ENCODE measurements at regions not wholly inside any gene's neighbourhood (a gene's known extent, or its start where the extent isn't known, plus 50 kb on each side); places are given as distances from the start of the nearest gene placed in this dataset.

- intact Hi-C loops (cut with DNase I), result no loop called here
- TF ChIP-seq POLR2A (IDR thresholded peaks at IDR 0.05) (no peak), CTCF (IDR thresholded peaks at IDR 0.05) (no peak)
- no peak for DNase-seq
- H3K9me3 ChIP-seq, result no peaks in the 10 kb centered on the region
- no peaks in the 10 kb centered on the region for H3K4me1 ChIP-seq
- H3K36me3 ChIP-seq, result no peaks in the 10 kb centered on the region
- H3K27me3 ChIP-seq, result no peaks in the 10 kb centered on the region
- H3K4me3 ChIP-seq (replicated peaks in 1 of 3), result no peak overlapping the region
- WGBS, 2 donors, result 74% methylated on average over 4 of the region's 4 CpGs
- no peak overlapping the region for H3K27ac ChIP-seq
These were observed 328.3 kb downstream of the GPAT3 start for GRCh38 chr4:83864097-83864817.

- no peaks in the 10 kb centered on the region for H3K27me3 ChIP-seq
- no peaks in the 10 kb centered on the region for H3K9me3 ChIP-seq
- whole genome bisulfite sequencing, 2 donors, result 86 to 93% methylated on average over 10 of the region's 10 CpGs
- DNase-seq, result no peak
- intact Hi-C loops (cut with DNase I), result no loop called here
- no peak overlapping the region for H3K4me3 ChIP-seq (replicated peaks in 1 of 3)
- no peak overlapping the region for H3K27ac ChIP-seq
- no peaks in the 10 kb centered on the region for H3K4me1 ChIP-seq
- no peaks in the 10 kb centered on the region for H3K36me3 ChIP-seq
- TF ChIP-seq CTCF (IDR thresholded peaks at IDR 0.05), result no peak
These were observed 326.6 kb downstream of the GPAT3 start for GRCh38 chr4:83862471-83862870.

GRCh38 chr4:83860200-83860599, 324.3 kb downstream of the GPAT3 start:
- WGBS, 2 donors, result 80 to 84% methylated on average over 2 of the region's 2 CpGs
- Histone ChIP-seq H3K4me3 (replicated peaks in 1 of 3) (no peak overlapping the region), H3K27me3 (no peaks in the 10 kb centered on the region), H3K4me1 (no peaks in the 10 kb centered on the region), H3K36me3 (no peaks in the 10 kb centered on the region), H3K27ac (no peak overlapping the region), H3K9me3 (no peaks in the 10 kb centered on the region)
- intact Hi-C loops (cut with DNase I), result no loop called here
- DNase-seq, result no peak
- TF ChIP-seq CTCF (IDR thresholded peaks at IDR 0.05) (no peak), POLR2A (IDR thresholded peaks at IDR 0.05) (no peak)

- intact Hi-C loops (cut with DNase I), result no loop called here
- H3K27ac ChIP-seq, result no peak overlapping the region
- 85 to 90% methylated on average over 5 of the region's 5 CpGs for WGBS, 2 donors
These were observed 322.2 kb downstream of the GPAT3 start for GRCh38 chr4:83858131-83858530.

More at GRCh38 chr4:83858131-83858530, 322.2 kb downstream of the GPAT3 start:
- no peaks in the 10 kb centered on the region for H3K27me3 ChIP-seq
- no peak for TF ChIP-seq CTCF (IDR thresholded peaks at IDR 0.05)
- no peak for TF ChIP-seq POLR2A (IDR thresholded peaks at IDR 0.05)
- no peak overlapping the region for H3K4me3 ChIP-seq (replicated peaks in 1 of 3)
- no peaks in the 10 kb centered on the region for H3K36me3 ChIP-seq
- H3K4me1 ChIP-seq, result no peaks in the 10 kb centered on the region
- no peak for DNase-seq
- H3K9me3 ChIP-seq, result no peaks in the 10 kb centered on the region
